HuH-7 (cell line): ENCODE measurements at regions not wholly inside any gene's neighbourhood (a gene's known extent, or its start where the extent isn't known, plus 50 kb on each side); places are given as distances from the start of the nearest gene placed in this dataset.
A peak's percentile ranks its signal among the peaks of the same experiment; 100 is the strongest.
"Not testable (repeated sequence)": the region's sequence is repeated elsewhere in the genome, so short reads cannot be mapped to it uniquely, and the experiment has no call there.

Experiments used
- DNase-seq: peaks from one replicate; pipeline ENCODE4 v3.0.0; 2011; ENCODE audit warnings: low spot score

DNA sequence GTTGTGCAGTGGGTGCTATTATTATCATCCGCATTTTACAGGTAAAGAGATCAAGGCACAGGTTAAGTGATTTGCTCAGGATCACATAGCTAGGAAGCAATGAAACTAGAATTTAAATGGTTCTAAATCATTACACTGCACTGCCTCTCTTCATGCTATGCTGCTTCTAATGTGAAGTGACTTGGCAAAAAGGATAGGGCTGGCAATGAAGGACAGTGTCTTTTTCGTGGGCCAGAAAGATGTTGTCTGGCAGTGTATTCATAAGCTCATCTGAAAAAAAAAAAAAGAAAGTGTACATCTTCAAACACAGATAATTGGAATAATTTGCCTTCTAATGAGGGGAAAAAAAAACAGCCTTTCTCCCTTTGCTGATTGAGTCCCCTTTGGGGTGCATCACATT lies 132.2 kb upstream of the FUNDC1 start:
- DNase-seq = no peak

DNA sequence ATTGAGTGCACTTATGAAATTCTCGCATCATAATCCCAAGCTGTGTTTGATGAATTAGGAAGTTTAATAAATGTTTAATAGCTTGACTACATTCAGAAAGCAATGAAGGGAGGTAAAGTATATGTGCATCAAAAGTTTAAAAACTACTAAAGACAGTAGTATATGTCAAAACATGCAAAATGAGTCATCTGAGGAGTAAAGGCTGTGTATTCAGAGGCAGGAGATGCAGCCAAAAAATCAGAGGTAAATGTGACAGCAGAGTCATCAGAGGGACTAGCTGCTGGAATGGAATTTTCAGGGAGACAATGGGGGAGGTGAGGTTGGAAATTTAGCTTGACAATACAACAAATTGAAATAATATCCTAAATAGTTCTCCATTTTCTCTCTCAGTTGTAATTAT lies 127.0 kb upstream of the FUNDC1 start:
- no peak for DNase-seq

DNA sequence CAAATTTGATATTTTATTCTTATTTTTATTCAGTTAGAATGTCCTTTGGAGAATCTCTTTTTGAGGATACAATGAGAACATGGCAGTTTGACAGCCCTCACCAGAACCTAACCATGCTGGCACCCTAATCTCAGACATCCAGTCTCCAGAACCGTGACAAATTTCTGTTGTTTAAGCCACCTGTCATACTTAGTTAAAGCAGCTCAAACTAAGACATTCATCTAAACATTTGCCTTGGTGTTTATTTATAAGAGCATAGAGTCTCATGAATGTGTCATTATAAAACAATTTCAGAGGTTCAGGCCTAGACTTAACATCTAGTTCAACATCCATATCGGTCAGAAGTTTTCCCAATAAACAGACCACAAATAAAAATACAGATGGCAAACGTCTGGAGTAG lies 125.1 kb upstream of the FUNDC1 start:
- no peak for DNase-seq

DNA sequence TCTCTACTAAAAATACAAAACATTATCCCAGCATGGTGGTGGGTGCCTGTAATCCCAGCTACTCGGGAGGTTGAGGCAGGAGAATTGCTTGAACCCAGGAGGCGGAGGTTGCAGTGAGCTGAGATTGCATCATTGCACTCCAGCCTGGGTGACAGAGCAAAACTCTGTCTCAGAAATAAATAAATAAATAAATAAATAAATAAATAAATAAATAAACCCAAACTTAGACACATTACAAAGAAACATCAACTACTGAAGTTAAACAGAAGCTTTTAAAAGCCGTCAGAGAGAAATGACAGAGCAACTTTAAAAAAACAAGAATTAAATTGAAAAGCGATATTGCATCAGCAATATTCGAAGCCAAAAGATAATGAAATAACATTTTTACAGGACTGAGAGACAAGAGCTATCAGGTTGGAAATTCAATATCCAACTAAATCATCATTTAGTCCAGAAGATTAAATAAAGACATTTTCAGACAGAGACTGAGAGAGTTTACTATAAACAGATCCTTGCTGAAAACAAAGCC lies 115.1 kb upstream of the FUNDC1 start:
- DNase-seq = not testable (repeated sequence)

DNA sequence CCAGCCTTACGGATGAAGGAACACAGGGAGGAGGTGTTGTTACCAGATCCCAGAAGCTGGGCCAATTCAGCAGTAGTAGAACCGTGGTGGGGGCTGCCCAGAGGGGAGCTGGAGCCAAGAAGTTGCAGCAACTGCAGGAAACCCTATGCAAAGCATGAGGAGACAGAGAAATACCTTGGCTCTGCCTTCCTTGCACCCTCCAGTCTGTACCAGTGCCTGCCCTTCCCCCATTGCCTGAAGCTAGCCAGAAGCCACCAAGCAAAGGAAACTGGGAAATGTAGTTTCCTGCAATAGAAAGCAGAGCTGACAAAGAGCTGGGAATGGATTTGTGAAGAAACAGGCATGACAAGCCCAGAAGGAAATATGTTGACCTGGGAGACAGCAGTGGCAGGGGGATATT lies 108.7 kb upstream of the FUNDC1 start:
- peak; percentile 5 for DNase-seq

DNA sequence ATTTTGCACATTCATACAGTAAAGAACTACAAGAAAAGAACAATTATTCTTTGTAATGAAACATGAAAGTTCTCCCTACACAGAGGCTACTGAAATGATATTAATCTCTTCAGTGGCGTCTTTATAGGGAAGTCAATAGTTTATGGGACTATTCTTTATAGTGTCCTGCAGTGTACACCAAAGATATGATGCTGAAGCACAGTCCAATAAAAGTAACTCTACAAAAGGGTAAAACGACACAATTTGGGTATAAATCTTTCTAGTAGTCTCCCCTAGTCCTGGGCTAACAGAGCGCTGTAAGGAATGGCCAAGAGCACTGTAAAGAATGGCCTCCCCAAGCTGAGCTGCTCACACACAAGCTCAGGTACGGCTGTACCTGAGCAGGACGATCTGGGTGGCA lies 101.1 kb upstream of the FUNDC1 start:
- DNase-seq = no peak

DNA sequence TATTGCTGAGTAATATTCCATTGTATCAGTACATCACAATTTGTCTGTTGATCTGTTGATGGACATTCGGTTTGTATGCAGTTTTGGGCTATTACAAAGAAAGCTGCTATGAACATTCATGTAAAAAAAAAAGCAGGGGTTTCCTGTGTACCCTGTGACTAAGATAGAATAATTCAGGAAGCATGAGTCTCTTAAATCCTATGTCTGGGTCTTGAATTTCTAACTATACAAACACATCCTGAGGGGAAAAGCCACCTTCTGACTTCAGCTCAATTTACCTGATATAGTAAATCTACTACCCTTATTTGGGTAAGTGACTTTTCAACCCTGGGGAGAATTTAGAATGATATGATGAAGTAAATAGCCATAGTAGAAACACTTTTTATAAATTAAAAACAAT lies 94.6 kb upstream of the FUNDC1 start:
- DNase-seq = no peak

DNA sequence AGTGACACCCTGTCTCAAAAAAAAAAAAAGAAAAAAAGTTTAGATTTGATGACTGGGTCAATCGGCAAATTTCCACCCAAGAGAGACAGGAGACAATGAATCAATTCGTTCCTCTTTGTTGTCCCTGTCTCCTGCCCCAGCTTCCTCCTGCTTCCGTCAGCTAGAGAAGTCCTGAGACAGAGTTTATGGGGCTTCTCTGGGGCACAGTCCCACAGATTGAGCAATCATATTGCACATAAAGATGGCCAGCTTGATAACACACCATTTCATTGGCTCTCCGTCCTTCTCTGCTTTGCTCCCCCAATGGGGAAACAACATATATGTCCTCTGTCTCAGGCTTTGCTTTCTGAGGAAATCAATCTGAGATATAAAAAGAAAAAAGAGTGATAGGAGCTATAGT lies 78.4 kb upstream of the FUNDC1 start:
- DNase-seq = peak; percentile 19

DNA sequence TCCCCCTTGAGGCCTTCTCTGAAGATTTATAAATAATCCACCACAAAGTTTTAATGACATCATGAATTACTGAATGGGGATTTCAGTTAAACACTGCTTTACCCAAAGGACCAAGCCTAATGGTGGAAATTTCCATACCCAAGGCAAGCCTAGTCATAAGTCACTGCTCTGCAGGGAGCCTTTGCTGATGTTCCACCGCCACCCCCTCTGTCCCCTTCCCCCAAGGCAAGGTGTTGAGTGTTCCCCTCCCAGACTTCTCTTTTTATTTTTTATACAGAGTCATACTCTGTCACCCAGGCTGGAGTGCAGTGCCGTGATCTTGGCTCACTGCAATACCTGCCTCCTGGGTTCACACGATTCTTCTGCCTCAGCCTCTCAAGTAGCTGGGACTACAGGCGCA lies 76.4 kb upstream of the FUNDC1 start:
- no peak for DNase-seq

DNA sequence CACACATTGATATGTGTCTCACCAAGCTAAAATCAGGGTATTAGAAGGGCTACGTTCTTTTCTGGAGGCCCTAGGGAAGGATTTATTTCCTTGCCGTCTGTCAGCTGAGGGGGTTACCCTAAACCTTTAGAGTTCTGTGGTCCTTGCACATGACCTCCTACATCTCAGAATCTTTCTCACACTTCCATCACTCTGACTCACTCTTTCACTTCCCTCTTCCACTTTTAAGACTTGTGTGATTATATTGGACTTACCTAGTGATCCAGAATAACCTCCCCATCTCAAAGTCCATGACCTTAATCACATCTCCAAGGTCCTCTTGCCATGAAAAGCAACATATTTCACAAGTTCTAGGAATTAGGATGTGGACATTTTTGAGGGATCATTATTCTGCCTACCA lies 53.6 kb upstream of the FUNDC1 start:
- no peak for DNase-seq
